Activated naive CD8-positive, alpha-beta T cell treated with anti-CD3 and anti-CD28 coated beads, Interleukin-2, amount 50 U/mL, for 24 hours (primary cell): ENCODE measurements at regions not wholly inside any gene's neighbourhood (a gene's known extent, or its start where the extent isn't known, plus 50 kb on each side); places are given as distances from the start of the nearest gene placed in this dataset.
"Not testable (repeated sequence)": the region's sequence is repeated elsewhere in the genome, so short reads cannot be mapped to it uniquely, and the experiment has no call there.

ENCODE experiments used
- ATAC-seq: fragments of 150-1000 bp; cut with Tn5 transposase; one replicate; pipeline ENCODE4 v1.10.0; 2021
- DNase-seq: peaks from one replicate; pipeline ENCODE4 v3.0.0; 2021
- H3K27ac Mint-ChIP-seq: one replicate; pipeline ENCODE4 v1.8.0; 2021; ENCODE audit warnings: mild to moderate bottlenecking, mixed read lengths
- H3K27me3 Mint-ChIP-seq: one replicate; pipeline ENCODE4 v1.8.0; 2021; ENCODE audit warnings: mixed read lengths
- H3K36me3 Mint-ChIP-seq: one replicate; pipeline ENCODE4 v1.8.0; 2021; ENCODE audit warnings: low read depth, mixed read lengths
- H3K4me1 Mint-ChIP-seq: one replicate; pipeline ENCODE4 v1.8.0; 2021; ENCODE audit warnings: mixed read lengths
- H3K4me3 Mint-ChIP-seq: one replicate; pipeline ENCODE4 v1.8.0; 2021; ENCODE audit warnings: mild to moderate bottlenecking, moderate library complexity, mixed read lengths
- H3K9me3 Mint-ChIP-seq: one replicate; pipeline ENCODE4 v1.8.0; 2021; ENCODE audit warnings: mixed read lengths

GRCh38 chr18:70627182-70627802, 338.4 kb downstream of the SOCS6 start:
- H3K9me3 Mint-ChIP-seq, result peaks cover 3% of the 10 kb centered on the region
- no peak overlapping the region for H3K4me3 Mint-ChIP-seq
- no peaks in the 10 kb centered on the region for H3K36me3 Mint-ChIP-seq
- no peak for DNase-seq
- H3K4me1 Mint-ChIP-seq, result peaks cover 55% of the 10 kb centered on the region
- no peak overlapping the region for H3K27ac Mint-ChIP-seq
- no peak for ATAC-seq
- no peaks in the 10 kb centered on the region for H3K27me3 Mint-ChIP-seq

GRCh38 chr18:70622622-70623419, 334.0 kb downstream of the SOCS6 start:
- H3K27me3 Mint-ChIP-seq, result no peaks in the 10 kb centered on the region
- no peak for ATAC-seq

GRCh38 chr18:70621710-70622109, 332.9 kb downstream of the SOCS6 start:
- Mint-ChIP-seq H3K27me3 (no peaks in the 10 kb centered on the region), H3K4me3 (peak overlapping the region; percentile 68), H3K36me3 (no peaks in the 10 kb centered on the region), H3K4me1 (peaks cover 58% of the 10 kb centered on the region), H3K27ac (peak overlapping the region; percentile 85), H3K9me3 (peaks cover 1% of the 10 kb centered on the region)
- ATAC-seq (no peak), DNase-seq (no peak)

More at GRCh38 chr18:70622622-70623419, 334.0 kb downstream of the SOCS6 start:
- H3K4me1 Mint-ChIP-seq, result peaks cover 68% of the 10 kb centered on the region
- H3K36me3 Mint-ChIP-seq, result no peaks in the 10 kb centered on the region
- no peaks in the 10 kb centered on the region for H3K9me3 Mint-ChIP-seq
- H3K27ac Mint-ChIP-seq, result peak overlapping the region; percentile 9
- no peak overlapping the region for H3K4me3 Mint-ChIP-seq
- no peak for DNase-seq

- Mint-ChIP-seq H3K27ac (peak overlapping the region; percentile 85), H3K27me3 (no peaks in the 10 kb centered on the region)
- ATAC-seq, result no peak
Measured at GRCh38 chr18:70620837-70621612, 332.2 kb downstream of the SOCS6 start.

DNA sequence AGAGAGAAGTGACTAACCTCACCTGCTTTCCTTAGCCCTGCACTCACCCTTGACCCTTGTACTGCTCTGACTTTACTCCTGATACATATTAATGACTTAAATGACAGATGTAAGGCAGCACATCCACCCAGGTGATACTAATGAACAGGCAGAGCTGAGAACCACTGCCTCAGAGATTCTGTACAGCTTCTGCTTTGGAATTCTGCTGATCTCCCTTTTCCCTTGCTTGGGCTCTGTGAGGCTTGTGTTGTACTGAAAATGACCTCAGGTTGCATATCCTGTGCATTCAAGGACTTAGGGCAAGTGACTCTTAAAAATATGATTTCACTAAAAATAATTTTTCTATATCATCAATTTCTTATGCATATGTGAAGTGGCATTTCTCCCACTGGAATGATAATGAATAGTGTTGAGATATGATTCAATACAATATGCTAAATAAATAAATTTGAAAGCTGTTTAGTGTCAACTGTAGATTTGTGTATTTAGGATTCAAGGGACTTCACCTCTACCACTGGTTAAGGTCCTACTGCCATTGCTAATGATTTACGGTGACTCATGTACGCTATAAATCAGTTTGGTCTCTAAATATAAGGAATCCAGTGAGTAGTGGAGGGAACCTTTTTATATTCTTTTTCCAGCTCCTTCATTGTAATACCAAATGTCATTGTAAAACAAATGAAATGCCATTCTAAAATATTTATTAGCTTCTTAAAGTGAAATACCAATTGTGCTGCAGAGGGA, 328.3 kb downstream of the SOCS6 start:
- Mint-ChIP-seq H3K4me1 (peaks cover 28% of the 10 kb centered on the region), H3K9me3 (peaks cover 19% of the 10 kb centered on the region), H3K27ac (no peak overlapping the region), H3K36me3 (no peaks in the 10 kb centered on the region), H3K4me3 (no peak overlapping the region), H3K27me3 (no peaks in the 10 kb centered on the region)
- ATAC-seq, result no peak
- no peak for DNase-seq

More at GRCh38 chr18:70620837-70621612, 332.2 kb downstream of the SOCS6 start:
- H3K4me3 Mint-ChIP-seq, result peak overlapping the region; percentile 68
- peaks cover 6% of the 10 kb centered on the region for H3K9me3 Mint-ChIP-seq
- H3K36me3 Mint-ChIP-seq, result no peaks in the 10 kb centered on the region
- H3K4me1 Mint-ChIP-seq, result peaks cover 58% of the 10 kb centered on the region
- no peak for DNase-seq

DNA sequence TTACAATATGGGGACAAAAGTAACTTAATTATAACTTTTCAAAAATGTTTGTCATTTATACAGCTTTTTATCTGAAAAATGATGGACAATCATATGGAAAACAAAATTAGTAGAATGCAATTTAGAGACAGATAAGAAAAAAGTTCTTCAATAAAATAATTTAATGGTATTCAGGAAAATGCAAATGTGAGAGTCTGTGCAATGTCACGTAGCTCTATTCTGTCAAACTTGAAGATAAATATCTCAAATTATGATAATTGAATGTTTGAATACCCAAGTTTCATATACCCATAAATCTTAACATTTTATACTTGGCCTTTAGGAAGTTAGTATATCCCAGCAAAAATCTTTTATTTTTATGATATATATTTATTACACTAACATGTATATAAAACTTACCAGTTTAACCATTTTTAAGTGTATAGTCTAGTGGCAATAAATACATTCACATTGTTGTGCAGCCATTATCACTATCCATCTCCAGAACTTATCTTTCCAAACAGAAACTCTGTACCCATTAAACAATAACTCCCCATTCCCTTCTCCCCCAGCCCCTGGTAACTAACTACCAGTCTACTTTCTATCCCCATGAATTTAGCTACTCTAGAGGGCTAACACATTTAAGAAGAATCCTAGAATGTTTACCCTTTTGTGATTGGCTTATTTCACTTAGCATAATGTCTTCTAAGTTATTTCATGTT, 311.5 kb downstream of the SOCS6 start:
- DNase-seq, result no peak
- Mint-ChIP-seq H3K4me1 (peaks cover 14% of the 10 kb centered on the region), H3K4me3 (peak overlapping the region; percentile 73), H3K27ac (peak overlapping the region; percentile 75), H3K27me3 (no peaks in the 10 kb centered on the region), H3K36me3 (no peaks in the 10 kb centered on the region), H3K9me3 (peaks cover 6% of the 10 kb centered on the region)
- ATAC-seq, result no peak

DNA sequence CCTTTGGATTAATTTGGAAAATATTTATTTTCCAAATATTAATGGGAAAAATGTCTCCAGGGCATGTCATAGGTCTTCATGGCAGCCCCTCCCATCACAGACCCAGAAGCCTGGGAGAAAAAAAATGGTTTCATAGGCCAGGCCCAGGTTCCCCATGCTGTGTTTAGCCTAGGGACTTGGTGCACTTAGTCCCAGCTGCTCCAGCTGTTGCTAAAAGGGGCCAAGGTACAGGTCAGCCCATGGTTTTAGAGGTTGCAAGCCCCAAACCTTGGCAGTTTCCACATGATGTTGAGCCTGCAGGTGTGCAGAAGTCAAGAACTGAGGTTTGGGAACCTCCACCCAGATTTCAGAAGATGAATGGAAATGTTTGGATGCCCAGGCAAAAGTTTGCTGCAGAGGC, 309.6 kb downstream of the SOCS6 start:
- ATAC-seq (no peak), DNase-seq (no peak)
- Mint-ChIP-seq H3K4me1 (peaks cover 8% of the 10 kb centered on the region), H3K27me3 (no peaks in the 10 kb centered on the region), H3K4me3 (no peak overlapping the region), H3K27ac (no peak overlapping the region), H3K36me3 (no peaks in the 10 kb centered on the region), H3K9me3 (peaks cover 1% of the 10 kb centered on the region)

DNA sequence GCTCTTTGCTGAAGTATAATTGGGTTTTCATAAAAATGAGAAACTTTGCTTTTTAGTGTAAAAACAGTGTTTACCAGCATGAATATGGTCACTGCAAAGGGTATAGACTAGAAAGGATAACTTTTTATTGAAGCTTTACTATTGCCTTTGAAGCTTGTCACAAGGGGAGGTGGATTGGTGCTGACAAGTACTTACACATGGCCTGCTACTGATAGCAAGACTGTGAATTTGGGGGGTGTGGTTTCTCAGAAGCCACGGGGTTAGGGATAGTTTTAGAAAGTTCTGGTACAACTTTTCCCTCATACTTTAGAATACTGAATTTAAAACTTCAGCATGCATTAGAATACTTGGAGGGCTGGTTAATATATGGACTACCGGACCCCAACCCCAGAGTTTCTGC, 294.1 kb downstream of the SOCS6 start:
- Mint-ChIP-seq H3K9me3 (peaks cover 29% of the 10 kb centered on the region), H3K27ac (no peak overlapping the region), H3K4me3 (no peak overlapping the region), H3K4me1 (no peaks in the 10 kb centered on the region), H3K36me3 (no peaks in the 10 kb centered on the region), H3K27me3 (no peaks in the 10 kb centered on the region)
- no peak for ATAC-seq
- no peak for DNase-seq

GRCh38 chr18:70578480-70578879, 289.6 kb downstream of the SOCS6 start:
- Mint-ChIP-seq H3K27me3 (no peaks in the 10 kb centered on the region), H3K36me3 (peaks cover 2% of the 10 kb centered on the region), H3K9me3 (peaks cover 7% of the 10 kb centered on the region), H3K4me3 (no peak overlapping the region), H3K4me1 (no peaks in the 10 kb centered on the region), H3K27ac (no peak overlapping the region)
- peak; percentile 10 for DNase-seq
- ATAC-seq, result no peak

GRCh38 chr18:70577023-70577420, 288.2 kb downstream of the SOCS6 start:
- ATAC-seq, result no peak
- Mint-ChIP-seq H3K27me3 (no peaks in the 10 kb centered on the region), H3K27ac (no peak overlapping the region), H3K9me3 (peaks cover 7% of the 10 kb centered on the region), H3K4me3 (no peak overlapping the region), H3K4me1 (no peaks in the 10 kb centered on the region), H3K36me3 (peaks cover 2% of the 10 kb centered on the region)
- no peak for DNase-seq

DNA sequence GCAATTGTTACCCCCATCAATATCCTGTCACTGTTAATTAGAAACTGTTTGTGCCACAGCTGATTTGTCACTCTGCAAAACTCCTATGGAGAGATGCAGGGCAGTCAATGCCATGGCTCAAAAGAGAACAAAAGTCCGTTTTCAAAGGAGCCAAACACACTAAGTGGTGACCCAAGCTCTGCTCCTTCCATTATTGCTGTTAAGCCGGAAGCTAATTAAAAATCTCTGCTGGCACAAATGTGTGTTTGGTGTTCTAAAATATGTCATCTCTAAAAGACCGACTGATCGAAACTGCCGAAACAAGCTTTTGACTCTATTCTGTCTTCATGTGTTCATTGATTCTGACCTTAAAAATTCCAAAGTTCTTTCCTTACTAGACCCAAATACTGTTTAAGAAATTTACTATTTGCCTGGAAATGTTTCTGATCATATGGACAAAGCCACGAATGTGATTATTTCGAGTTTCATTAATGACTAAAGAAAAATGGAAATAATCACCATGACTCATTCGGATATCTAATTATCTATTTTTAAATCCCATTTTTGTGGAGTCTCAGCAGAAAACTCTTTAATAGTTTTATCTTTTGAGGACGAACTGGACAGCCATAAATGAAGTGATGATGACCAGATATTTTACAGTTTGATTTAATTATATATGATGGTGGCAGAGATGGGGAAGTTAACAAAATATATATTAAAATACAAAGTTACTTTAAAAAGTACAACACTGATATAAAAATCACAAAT, 287.6 kb downstream of the SOCS6 start:
- Mint-ChIP-seq H3K36me3 (peaks cover 2% of the 10 kb centered on the region), H3K9me3 (peaks cover 7% of the 10 kb centered on the region), H3K4me3 (no peak overlapping the region), H3K27ac (no peak overlapping the region), H3K27me3 (no peaks in the 10 kb centered on the region), H3K4me1 (no peaks in the 10 kb centered on the region)
- no peak for DNase-seq
- ATAC-seq, result no peak

GRCh38 chr18:70574951-70575350, 286.1 kb downstream of the SOCS6 start:
- ATAC-seq, DNase-seq, H3K9me3 Mint-ChIP-seq, H3K4me3 Mint-ChIP-seq, H3K27ac Mint-ChIP-seq, H3K27me3 Mint-ChIP-seq, H3K36me3 Mint-ChIP-seq, H3K4me1 Mint-ChIP-seq: not testable (repeated sequence)

DNA sequence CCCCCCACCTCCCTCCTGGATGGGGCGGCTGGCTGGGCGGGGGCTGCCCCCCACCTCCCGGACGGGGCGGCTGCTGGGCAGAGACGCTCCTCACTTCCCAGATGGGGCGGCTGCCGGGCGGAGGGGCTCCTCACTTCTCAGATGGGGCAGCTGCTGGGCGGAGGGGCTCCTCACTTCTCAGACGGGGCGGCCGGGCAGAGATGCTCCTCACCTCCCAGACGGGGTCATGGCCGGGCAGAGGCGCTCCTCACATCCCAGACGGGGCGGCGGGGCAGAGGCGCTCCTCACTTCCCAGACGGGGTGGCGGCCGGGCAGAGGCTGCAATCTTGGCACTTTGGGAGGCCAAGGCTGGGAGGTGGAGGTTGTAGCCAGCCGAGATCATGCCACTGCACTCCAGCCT, 280.8 kb downstream of the SOCS6 start:
- ATAC-seq, H3K9me3 Mint-ChIP-seq, H3K4me3 Mint-ChIP-seq, H3K27me3 Mint-ChIP-seq, DNase-seq, H3K36me3 Mint-ChIP-seq, H3K27ac Mint-ChIP-seq, H3K4me1 Mint-ChIP-seq: not testable (repeated sequence)
